Ecto neural progenitor cell (in vitro differentiated cells): ENCODE measurements at regions not wholly inside any gene's neighbourhood (a gene's known extent, or its start where the extent isn't known, plus 50 kb on each side); places are given as distances from the start of the nearest gene placed in this dataset.
"Not testable (repeated sequence)": the region's sequence is repeated elsewhere in the genome, so short reads cannot be mapped to it uniquely, and the experiment has no call there.

ENCODE experiments used
- DNase-seq: peaks from one replicate; pipeline ENCODE4 v3.0.0-alpha.2; 2018; ENCODE audit warnings: low spot score

DNA sequence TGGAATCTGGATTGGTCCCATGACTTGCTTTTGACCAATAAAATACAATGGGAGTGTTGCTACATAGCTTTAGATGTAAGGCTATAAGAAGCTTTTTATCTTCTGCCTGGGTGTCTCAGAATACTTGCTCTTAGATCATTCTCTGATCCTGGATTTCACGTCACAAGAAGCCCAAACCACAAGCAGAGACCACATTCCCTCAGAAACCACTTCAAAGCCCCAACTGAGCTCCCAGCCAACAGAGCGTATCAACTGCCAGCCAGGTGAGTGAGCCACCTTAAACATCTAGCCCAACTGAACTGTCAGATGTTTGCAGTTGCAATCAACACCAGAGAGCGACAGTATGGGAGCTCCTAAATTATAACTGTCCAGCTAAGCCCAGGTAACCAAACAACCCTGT is 687.1 kb downstream of the TLE1 start:
- DNase-seq = no peak

DNA sequence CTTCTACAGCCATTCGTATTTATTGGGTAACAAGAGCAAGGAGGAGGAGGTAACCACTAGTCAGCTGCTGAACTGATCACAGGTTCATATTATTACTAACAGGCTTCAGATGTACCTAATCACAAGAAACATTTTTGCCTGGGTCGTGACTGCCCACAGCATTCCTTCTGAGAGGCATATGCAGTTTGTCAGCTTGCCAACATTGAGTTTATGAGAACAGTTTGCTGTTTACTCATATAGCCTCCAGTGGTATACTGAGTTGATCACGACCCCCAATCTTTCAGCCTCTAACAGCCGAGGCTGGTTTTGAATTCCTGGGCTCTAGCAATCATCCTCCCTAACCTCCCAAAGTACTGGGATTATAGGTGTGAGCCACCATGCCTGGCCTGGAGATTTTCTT is 693.6 kb downstream of the TLE1 start:
- no peak for DNase-seq

DNA sequence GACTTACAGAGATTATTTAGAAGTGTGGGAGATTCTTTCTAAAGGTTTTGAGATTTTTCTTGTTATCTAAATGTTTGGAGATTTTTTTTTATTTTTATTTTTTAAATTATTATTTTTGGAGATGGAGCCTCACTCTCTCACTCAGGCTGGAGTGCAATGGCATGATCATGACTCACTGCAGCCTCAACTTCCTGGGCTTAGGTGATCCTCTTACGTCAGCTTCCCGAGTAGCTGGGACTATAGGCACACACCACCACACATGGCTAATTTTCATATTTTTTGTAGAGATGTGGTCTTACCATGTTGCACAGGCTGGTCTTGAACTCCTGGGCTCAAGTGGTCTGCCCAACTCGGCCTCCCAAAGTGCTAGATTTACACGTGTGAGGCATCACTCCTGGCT is 694.5 kb downstream of the TLE1 start:
- DNase-seq = no peak

GRCh38 chr9:80985595-80985994 is 703.8 kb downstream of the TLE1 start:
- not testable (repeated sequence) for DNase-seq

- no peak for DNase-seq
Observed at GRCh38 chr9:80976403-80976802, 712.9 kb downstream of the TLE1 start.

DNA sequence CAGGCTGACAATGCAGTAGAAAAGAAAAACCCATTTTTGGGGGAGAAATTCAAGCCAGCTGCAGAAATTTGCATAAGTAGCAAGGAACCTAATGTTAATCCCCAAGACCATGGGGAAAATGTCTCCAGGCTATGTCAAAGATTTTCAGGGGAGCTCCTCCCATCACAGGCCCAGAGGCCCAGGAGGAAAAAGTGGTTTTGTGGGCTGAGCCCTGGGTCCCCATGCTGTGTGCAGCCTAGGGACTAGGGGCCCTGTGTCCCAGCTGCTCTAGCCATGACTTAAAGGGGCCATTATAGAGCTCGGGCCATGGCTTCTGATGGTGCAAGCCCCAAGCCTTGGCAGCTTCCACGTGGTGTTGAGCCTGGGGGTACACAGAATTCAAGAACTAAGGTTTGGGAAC is 719.0 kb downstream of the TLE1 start:
- not testable (repeated sequence) for DNase-seq

GRCh38 chr9:80968611-80969010 is 720.7 kb downstream of the TLE1 start:
- no peak for DNase-seq

GRCh38 chr9:80964914-80965313 is 724.4 kb downstream of the TLE1 start:
- DNase-seq = no peak

- DNase-seq = no peak
Observed at GRCh38 chr9:80964374-80964773, 725.0 kb downstream of the TLE1 start.

GRCh38 chr9:80957801-80958200 is 731.5 kb downstream of the TLE1 start:
- DNase-seq = no peak

- DNase-seq = no peak
Observed at GRCh38 chr9:80954521-80954920, 734.8 kb downstream of the TLE1 start.

GRCh38 chr9:80952363-80952922 is 736.9 kb downstream of the TLE1 start:
- DNase-seq = no peak

DNA sequence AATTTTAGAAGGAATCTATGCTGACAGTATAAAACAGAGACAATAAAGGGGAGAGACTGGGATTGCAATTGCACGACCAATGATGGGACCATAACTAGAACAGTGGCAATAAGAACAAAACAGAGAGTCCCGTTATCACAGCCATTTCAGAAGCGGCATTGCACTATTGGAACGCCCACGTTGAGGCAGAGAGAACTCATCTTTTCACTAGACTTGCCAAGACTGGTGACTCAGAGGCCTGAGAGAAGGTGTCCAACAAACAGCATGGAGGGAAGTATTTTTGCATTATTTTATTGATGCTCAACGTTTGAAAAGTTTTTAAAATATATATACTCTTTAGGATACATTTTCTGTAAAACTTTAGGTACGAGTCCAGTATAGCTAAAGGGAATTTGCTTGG is 737.7 kb downstream of the TLE1 start:
- no peak for DNase-seq

DNA sequence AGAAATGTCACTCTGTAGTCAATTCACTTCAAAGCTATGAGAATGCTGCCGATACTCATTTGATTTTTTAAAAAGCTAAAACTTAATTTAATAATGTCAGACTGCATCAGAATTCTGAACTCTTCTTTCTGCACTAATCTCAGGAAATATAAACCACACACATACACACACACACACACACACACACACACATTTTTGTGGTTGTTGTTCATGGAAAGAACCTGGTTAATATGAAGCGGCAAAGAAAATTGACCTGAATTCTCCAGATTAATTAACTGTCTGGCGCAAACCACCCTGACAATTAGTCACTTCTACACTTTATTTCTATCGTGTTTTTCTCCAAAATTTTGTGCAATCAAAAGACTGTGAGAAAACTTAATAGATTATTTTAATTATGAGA is 740.5 kb downstream of the TLE1 start:
- DNase-seq = no peak

- no peak for DNase-seq
Observed at GRCh38 chr9:80948066-80948465, 741.3 kb downstream of the TLE1 start.

GRCh38 chr9:80946496-80947170 is 742.7 kb downstream of the TLE1 start:
- DNase-seq = no peak

DNA sequence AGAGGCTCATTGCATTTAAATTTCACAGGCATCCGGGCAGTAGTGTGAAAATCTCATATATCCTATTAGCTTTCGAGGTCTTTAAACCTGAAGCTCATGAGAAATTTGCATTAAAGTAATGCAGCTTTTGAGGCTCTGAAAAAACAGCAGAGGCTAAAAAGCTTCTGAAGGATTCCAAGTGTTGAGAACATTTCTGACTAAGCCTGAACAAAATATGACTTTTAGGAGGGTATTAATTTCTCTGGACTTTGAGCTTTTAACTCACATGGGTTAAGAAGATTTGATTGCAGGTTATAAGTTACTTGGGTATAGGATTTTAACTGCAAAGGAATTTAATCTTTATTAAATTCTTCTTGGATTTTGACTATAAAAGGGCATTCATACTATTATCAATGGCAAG is 743.9 kb downstream of the TLE1 start:
- DNase-seq = no peak

- no peak for DNase-seq
Observed at GRCh38 chr9:80937645-80938044, 751.7 kb downstream of the TLE1 start.

DNA sequence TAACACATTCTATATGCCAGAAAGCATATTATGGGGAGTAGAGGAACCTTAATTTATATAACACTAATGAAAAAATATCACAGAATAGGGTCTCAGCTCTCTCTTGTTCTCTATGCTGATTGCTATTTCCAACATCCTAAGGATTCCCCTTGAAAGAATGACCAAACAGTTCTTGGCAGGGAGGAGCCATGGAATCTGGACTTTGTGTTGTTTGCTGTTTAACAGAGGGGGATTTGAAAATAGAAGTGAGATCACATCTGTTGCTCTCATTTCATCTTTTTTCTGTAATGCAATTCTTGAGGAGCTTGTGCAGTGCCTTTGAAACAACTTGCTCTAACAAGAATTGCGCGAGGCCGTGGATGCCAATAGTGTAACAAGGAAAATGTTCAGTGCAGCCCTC is 755.3 kb downstream of the TLE1 start:
- no peak for DNase-seq

DNA sequence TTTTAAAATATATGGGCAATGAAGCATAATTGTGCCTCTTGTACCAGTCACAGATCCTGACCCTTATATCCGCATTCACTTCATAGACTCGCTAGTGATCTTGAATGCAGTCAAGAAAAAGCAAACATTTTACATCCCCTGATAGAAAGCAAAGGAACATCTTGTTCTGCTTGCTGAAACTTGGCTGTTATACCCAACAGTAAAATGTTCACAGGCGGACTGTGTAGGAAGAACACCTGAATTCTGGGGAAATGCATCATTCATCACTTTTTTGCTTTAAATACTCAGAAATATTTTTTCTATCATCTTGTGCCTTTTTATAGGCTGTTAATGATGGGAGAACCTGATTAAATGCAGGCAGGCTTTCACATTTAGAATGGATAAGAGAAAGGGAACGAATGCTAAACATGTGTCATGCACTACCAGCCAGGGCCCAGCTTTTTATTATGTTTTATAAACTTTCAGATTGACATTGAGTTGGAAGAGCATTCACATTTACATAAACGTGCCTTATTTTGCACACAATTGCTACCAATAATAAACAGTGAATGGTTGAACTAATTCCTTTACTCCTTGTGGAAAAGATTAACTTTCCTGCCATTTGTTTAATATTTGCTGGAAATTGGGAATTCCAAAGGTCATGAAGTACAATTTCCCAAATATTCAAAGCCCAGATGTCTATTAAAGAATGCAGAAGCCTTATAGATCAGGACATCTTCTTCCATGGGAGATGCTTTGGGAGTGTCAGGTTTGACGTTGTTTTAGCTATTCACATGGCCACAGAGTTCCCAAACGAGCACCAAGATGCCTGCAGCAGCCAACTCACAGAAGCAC is 756.2 kb downstream of the TLE1 start:
- no peak for DNase-seq

GRCh38 chr9:80932181-80932580 is 757.2 kb downstream of the TLE1 start:
- no peak for DNase-seq

DNA sequence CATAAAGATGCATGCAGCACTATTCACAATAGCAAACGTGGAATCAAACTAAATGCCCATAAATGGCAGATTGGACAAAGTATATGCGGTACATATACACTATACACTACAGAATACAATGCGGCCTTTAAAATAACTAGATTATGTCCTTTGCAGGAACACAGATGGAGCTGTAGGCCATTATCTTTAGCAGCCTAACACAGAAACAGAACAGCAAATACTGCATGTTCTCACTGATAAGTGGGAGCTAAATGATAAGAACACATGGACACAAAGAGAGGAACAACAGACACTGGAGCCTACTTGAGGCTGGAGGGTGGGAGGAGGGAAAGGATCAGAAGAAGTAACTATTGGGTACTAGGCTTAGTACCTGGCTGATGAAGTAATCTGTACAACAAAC is 758.2 kb downstream of the TLE1 start:
- DNase-seq = no peak

DNA sequence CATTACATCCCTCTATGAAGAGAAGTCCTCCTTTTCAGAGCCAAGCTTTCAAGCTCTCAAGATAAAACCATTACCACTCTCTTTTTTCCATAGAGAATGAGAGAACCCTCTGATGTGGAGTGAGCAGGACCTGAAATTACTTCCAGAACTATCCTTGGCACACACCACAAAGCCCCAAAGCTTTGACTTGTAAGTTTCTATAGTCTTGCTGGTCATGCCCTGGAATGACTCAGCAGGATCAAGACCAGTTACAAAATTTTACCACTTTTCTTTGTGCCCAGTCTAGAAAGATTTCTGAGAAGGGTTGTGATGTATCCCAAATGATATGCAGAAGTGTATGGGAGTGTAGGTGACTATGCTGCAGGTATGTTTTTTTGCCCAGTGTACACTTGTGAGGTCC is 760.6 kb downstream of the TLE1 start:
- no peak for DNase-seq
